Gastrocnemius medialis (tissue), 4 donors: ENCODE measurements at regions not wholly inside any gene's neighbourhood (a gene's known extent, or its start where the extent isn't known, plus 50 kb on each side); places are given as distances from the start of the nearest gene placed in this dataset.
"Not testable (repeated sequence)": the region's sequence is repeated elsewhere in the genome, so short reads cannot be mapped to it uniquely, and the experiment has no call there.

Experiments
- ATAC-seq, 2 donors: fragments of 150-250 bp; one replicate each; pipeline ENCODE4 v1.9.1; 2016
- DNase-seq, 2 donors: peaks; one replicate each; pipeline ENCODE4 v3.0.0-alpha.2; 2019
- H3K27ac ChIP-seq, 4 donors: fragments of 200-600 bp; sonication (generic); 1 replicate in 1 of 4; 2 replicates in 3 of 4; pipeline ENCODE4 v1.5.1; 2016 to 2018; ENCODE audit warnings: mild to moderate bottlenecking in 2 of 4, moderate library complexity in 1 of 4
- H3K27me3 ChIP-seq, 3 donors: fragments of 200-600 bp; sonication (generic) in 2 of 3; 1 replicate in 1 of 3; 2 replicates in 2 of 3; pipeline versions ENCODE4 v1.5.1 to v1.6.0; 2016 to 2019; ENCODE audit warnings: mild to moderate bottlenecking in 1 of 3, moderate library complexity in 1 of 3
- H3K36me3 ChIP-seq, 2 donors: fragments of 200-600 bp; sonication (generic) in 1 of 2; one replicate each; pipeline ENCODE4 v1.5.1; 2017 to 2018
- H3K4me1 ChIP-seq, 2 donors: fragments of 200-600 bp; sonication (generic) in 1 of 2; one replicate each; pipeline ENCODE4 v1.5.1; 2016 to 2017; ENCODE audit warnings: mild to moderate bottlenecking in 2 of 2
- H3K4me3 ChIP-seq, 4 donors: fragments of 200-600 bp; sonication (generic) in 3 of 4; 1 replicate in 1 of 4; 2 replicates in 3 of 4; pipeline ENCODE4 v1.5.1; 2016 to 2019; ENCODE audit warnings: mild to moderate bottlenecking in 2 of 4
- H3K9me3 ChIP-seq, 3 donors: fragments of 200-600 bp; sonication (generic) in 2 of 3; 1 replicate in 1 of 3; 2 replicates in 2 of 3; pipeline ENCODE4 v1.5.1; 2016 to 2019
- in situ Hi-C, 4 donors: fragments of 200-750 bp; cut with MboI; loops; one replicate each; pipeline versions ENCODE4 v1.15.0 to v1.8.0; 2017; ENCODE audit warnings: low sequenced_read_pairs in 4 of 4
- intact Hi-C: fragments of 100-400 bp; cut with DNase I; formaldehyde crosslinking; loops from one replicate; pipeline ENCODE4 v1.15.1; 2023; ENCODE audit warnings: low total_unique reads

DNA sequence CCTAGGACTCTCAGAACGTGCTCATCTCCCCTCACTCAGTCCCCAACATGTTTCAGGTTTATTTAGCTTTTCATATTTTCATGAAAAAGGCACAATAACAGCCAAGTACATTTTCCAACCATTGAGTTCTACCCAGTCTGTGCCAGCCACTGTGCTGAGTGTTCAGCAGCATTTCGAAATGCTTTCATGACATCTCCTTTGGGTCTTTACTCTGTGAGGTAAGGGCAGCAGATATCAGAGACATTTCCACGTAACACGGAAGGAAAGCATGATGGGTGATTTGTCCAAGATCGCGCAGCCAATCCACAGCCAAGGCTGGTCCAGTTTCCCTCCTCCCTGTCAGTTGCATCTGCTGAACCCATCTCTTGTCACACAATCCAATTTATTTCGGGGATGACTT lies 192.6 kb upstream of the IRF2BP2 start:
- H3K4me3 ChIP-seq, DNase-seq, ATAC-seq, in situ Hi-C loops, H3K36me3 ChIP-seq, H3K27me3 ChIP-seq, intact Hi-C loops, H3K4me1 ChIP-seq, H3K9me3 ChIP-seq, H3K27ac ChIP-seq: not testable (repeated sequence)

DNA sequence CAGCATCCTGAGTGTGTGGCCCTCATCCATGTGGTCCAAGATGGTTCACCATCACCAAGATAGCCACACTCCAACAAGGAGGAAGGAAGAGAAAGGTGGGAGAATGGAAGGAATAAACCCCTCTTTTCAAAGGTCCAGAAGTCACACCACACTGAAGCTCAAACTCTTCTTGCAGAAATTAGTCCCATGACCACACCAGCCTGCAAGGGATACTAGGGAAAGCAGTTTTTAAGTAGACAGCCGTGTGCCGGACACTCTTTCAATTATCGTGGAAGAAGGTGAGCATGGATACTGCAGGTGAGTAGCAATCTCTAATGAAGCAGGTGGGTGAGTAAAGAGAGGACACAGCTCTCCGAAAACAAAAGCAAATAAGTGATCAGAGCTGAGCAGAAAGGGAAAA lies 191.7 kb upstream of the IRF2BP2 start:
- H3K36me3 ChIP-seq, DNase-seq, H3K27me3 ChIP-seq, H3K4me1 ChIP-seq, in situ Hi-C loops, H3K27ac ChIP-seq, intact Hi-C loops, H3K4me3 ChIP-seq, ATAC-seq, H3K9me3 ChIP-seq: not testable (repeated sequence)

DNA sequence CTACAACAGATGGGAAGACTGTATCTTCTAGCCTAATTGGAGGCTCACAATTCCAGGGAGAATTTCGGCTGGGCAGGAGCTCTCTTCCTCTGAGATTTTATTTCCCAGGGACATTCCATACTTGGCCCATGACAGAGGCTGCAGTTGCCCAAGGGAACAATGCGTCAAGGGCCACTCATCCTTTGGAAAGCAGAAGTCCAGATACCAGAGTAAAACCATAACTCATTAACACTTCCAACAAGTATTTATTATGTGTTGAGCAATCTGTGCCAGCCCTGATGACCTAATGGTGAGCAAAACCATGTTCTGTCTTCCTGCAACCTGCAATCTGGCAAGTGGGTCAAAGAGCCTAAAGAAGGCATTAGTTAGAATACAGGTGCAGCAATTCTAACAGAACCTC lies 191.2 kb upstream of the IRF2BP2 start:
- H3K4me1 ChIP-seq, H3K4me3 ChIP-seq, DNase-seq, H3K36me3 ChIP-seq, in situ Hi-C loops, H3K27ac ChIP-seq, H3K27me3 ChIP-seq, H3K9me3 ChIP-seq, intact Hi-C loops: not testable (repeated sequence)
- peak; percentile 51 to 85 for ATAC-seq

DNA sequence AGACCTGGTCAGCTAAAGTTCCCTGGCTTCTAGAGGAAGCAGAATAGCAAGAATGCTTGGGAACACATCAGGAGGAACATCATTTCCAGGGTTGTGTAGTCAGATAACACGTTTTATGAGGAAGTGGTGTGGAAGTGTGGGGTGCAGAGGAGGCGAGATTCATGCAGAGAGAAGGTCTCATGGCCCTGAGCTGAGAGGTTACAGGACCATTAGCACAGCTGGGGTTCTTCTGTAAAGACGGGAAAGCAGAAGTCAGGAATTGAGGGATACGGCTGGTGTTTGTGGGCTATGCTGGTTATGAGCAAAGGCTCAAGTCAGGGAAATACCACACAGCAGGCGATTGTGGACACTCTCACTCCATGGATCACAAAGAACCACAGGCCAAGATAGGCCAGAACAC lies 190.6 kb upstream of the IRF2BP2 start:
- ATAC-seq: peak in 1 of 2 donors; percentile 10
- H3K36me3 ChIP-seq, H3K4me1 ChIP-seq, DNase-seq, intact Hi-C loops, H3K4me3 ChIP-seq, in situ Hi-C loops, H3K9me3 ChIP-seq, H3K27ac ChIP-seq, H3K27me3 ChIP-seq: not testable (repeated sequence)

DNA sequence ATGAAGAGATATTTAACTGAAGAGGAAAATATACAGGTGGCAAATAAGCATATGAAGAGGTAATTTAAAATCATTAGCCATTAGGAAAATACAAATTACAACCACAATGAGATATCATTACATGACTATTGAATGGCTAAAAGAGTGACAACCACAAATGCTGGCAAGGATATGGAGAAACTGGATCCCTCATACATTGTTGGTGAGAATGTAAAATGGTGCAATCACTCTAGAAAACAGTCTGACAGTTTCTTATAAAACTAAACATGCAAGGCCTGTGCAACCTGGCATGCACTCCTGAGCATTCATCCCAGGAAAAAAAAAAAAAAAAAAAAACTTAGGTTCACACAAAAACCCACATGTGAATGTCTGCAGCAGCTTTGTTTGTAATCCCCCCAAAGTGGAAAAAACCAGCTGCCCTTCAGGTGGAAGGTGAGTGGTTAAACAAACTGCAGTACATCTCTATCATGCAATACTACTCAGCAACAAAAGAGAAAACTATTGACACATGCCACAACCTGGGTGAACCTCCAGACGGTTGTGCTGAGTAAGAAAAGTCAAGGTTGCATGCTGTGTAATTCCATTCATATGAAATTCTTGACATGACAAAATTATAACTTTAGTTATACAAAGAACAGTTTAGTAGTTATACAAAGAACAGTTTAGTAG lies 189.2 kb upstream of the IRF2BP2 start:
- H3K36me3 ChIP-seq, H3K27ac ChIP-seq, H3K27me3 ChIP-seq, H3K4me1 ChIP-seq, ATAC-seq, H3K4me3 ChIP-seq, intact Hi-C loops, in situ Hi-C loops, H3K9me3 ChIP-seq, DNase-seq: not testable (repeated sequence)

DNA sequence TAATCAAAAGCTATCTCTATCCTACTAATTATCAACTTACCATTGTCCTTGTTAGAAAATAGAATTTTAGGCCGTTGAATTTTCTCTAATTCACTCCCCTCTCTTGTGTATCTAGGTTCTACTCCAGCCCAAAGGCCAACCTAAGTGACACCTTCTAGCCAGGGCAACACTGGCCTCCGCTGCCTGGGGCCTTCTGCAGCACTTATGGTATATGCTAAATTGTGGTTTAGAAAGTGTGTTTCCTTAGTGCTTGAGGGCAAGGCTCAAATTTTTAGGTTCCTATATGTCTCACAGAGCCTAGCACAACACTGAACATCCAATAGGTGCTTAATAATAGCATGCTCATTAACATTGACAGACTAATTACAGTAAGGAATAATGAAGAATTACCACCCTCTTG lies 187.2 kb upstream of the IRF2BP2 start:
- in situ Hi-C loops, intact Hi-C loops, ATAC-seq: not testable (repeated sequence)

DNA sequence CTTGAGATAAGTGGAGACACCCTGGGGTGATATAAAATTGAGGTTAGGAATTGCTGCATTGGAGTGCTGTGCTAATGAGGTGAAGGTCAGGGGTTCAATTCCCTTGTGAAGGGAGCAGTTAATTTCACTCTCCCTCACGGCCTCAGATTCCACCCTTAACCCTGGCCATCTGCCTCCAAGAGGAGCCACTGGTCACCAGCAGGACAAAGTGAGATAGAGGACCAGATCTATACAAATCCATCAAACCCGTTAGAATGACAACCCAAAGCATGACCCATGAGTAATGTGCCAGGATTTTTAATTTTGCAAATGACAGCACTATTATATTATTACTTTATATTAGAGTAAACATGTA lies 186.4 kb upstream of the IRF2BP2 start:
- ATAC-seq, H3K9me3 ChIP-seq, H3K27me3 ChIP-seq, DNase-seq, H3K4me1 ChIP-seq, in situ Hi-C loops, intact Hi-C loops, H3K4me3 ChIP-seq, H3K36me3 ChIP-seq, H3K27ac ChIP-seq: not testable (repeated sequence)

More for the DNA sequence above, 187.2 kb upstream of the IRF2BP2 start:
- H3K36me3 ChIP-seq, H3K27me3 ChIP-seq, H3K9me3 ChIP-seq, H3K4me1 ChIP-seq, H3K27ac ChIP-seq, H3K4me3 ChIP-seq, DNase-seq: not testable (repeated sequence)

DNA sequence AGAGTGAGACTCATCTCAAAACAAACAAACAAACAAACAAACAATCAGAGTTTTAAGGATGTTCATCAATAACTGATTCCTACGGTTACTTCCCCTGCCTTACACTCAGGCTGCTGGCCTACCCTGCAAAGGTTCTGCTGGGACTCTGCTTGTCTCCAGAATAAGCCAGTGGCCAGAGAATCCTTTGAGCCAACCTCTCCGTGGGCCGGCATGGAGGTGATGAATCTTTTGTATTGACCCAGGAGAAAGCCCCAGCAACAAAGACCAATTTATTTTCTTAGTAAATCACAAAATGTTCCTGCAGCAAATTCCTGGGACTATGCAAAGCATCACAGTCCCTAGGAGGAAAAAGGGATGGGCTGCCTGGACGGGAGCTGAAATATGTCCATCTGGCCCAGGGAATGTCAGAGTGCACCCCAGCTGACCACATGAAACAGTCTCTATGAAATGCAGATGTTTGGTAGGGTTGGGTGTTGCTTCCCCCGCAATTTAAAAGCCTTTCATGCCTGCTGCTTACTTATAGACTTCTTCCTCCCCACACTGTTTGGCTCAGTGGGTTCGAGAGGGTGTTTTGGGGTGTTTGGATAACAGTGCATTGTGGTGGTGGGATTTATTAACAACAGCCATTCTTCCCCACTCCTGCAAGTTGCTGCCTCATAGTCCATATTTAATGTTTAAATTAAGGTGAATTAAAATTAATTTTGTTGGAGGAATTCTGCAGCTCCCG lies 185.9 kb upstream of the IRF2BP2 start:
- H3K27me3 ChIP-seq, H3K4me1 ChIP-seq, ATAC-seq, H3K27ac ChIP-seq, H3K36me3 ChIP-seq, intact Hi-C loops, H3K4me3 ChIP-seq, DNase-seq, H3K9me3 ChIP-seq, in situ Hi-C loops: not testable (repeated sequence)

DNA sequence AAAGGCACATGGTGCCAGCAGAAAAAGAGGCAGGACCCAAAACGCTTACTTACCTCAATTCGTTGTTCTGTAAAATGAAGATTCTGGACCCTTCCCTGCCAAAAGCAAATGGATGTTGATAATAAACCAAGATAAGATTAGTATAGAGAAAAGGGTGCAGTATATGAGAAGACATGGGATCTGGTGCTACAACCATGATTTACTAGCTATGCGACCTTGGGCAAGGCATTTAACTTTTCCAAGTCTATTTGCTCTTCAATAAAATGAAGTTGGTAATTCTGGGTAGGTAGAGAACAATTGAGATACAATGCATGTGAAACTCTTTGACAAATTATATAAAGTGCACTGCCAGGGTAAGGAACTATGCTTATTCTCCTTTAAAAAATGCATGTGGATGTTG lies 185.0 kb upstream of the IRF2BP2 start:
- H3K27ac ChIP-seq, H3K4me1 ChIP-seq, H3K27me3 ChIP-seq, H3K4me3 ChIP-seq, in situ Hi-C loops, ATAC-seq, intact Hi-C loops, H3K9me3 ChIP-seq, DNase-seq, H3K36me3 ChIP-seq: not testable (repeated sequence)

DNA sequence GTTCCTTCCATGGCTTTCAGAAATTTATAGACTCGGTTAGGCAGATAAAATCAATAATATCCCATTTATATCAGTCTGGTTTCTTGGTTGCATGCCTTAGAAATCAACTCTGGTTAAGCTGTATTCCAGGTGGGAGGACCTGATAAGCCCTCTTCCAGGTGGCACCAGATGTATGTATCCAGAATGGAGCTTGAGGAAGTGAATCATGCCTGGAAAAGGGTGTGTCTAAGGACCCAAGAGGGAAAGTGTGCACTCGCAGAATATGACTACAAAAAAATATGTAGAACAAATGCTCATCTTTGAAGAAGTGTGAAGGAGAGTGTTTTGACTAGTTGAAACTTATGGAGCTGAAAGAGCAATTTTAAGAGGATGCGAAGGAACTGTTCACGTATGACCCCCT lies 184.5 kb upstream of the IRF2BP2 start:
- H3K27ac ChIP-seq, H3K9me3 ChIP-seq, H3K36me3 ChIP-seq, intact Hi-C loops, H3K4me3 ChIP-seq, ATAC-seq, in situ Hi-C loops, DNase-seq, H3K4me1 ChIP-seq, H3K27me3 ChIP-seq: not testable (repeated sequence)

DNA sequence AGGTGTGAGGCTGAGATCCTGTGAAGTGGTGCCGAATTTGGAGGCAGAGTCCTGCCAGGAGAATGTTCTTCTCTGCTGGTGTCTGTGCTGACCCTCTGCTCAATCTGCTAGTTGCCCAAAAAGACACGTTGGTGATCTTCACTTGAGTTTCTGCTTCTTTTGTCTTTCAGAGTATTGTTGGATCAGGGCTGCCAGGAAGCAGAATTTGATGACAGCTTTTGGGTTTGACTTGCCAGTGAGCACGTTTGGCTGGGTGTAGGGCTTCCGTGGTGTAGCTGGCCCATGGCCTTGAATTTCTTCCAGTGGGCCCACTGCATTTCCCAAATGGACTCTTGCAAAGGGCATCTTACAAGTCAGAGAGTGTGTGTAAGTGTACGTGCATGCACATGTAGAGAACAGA lies 183.9 kb upstream of the IRF2BP2 start:
- H3K4me3 ChIP-seq, in situ Hi-C loops, H3K9me3 ChIP-seq, H3K36me3 ChIP-seq, H3K4me1 ChIP-seq, H3K27ac ChIP-seq, DNase-seq, intact Hi-C loops, H3K27me3 ChIP-seq, ATAC-seq: not testable (repeated sequence)

DNA sequence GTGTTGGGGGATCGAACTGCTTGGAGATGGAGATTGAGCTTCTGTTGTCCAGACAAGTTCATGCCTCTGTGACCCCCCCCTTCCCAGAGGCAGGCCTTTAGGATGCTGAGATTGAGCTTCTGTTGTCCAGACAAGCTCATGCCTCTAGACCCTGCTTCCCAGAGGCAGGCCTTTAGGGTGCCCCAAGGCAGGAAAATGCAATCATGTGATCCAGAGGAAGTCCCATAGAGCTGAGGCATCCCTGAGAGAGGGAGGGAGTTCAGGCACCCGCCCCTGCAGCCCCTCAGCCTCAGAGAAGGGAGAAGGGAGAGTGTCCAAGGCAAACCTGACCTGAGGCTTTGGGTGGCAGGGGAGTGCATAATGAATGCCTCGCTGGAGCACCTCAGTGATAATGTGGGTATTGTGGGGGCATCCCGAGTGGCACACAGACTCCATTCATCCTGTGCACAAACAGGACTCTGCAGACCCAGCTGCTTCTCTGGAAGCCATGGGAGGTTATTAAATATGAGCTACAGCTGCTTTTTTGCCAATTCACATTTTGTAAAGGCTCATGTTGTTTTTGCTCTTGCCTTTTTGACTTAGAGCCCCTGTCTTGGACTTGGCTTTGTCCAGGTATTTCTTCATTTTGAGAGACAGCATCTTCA lies 182.4 kb upstream of the IRF2BP2 start:
- intact Hi-C loops, in situ Hi-C loops, H3K4me1 ChIP-seq, H3K36me3 ChIP-seq, H3K9me3 ChIP-seq, H3K27me3 ChIP-seq, H3K27ac ChIP-seq, H3K4me3 ChIP-seq, DNase-seq, ATAC-seq: not testable (repeated sequence)
